Neuronal stem cell (in vitro differentiated cells): ENCODE measurements at regions not wholly inside any gene's neighbourhood (a gene's known extent, or its start where the extent isn't known, plus 50 kb on each side); places are given as distances from the start of the nearest gene placed in this dataset.

Source experiments
- DNase-seq: peaks from one replicate; pipeline ENCODE4 v3.0.0-alpha.2; 2013; ENCODE audit warnings: low spot score
- H2AFZ ChIP-seq: one replicate; pipeline ENCODE4 v1.6.1; 2013; ENCODE audit warnings: mild to moderate bottlenecking, low read length, inconsistent platforms
- H2AK5ac ChIP-seq: 2 replicates; pipeline ENCODE4 v1.6.1; 2013; ENCODE audit warnings: low read depth, mild to moderate bottlenecking, inconsistent platforms, low read length, moderate library complexity, mixed read lengths
- H2BK120ac ChIP-seq: 2 replicates; pipeline ENCODE4 v1.6.1; 2013; ENCODE audit warnings: low read depth, mild to moderate bottlenecking, inconsistent platforms, low read length, moderate library complexity, mixed read lengths
- H2BK12ac ChIP-seq: one replicate; pipeline ENCODE4 v1.6.1; 2013; ENCODE audit warnings: low read length, inconsistent platforms
- H2BK15ac ChIP-seq: 2 replicates; pipeline ENCODE4 v1.6.1; 2013; ENCODE audit warnings: mild to moderate bottlenecking, low read length, inconsistent platforms, mixed read lengths
- H2BK5ac ChIP-seq: one replicate; pipeline ENCODE4 v1.6.1; 2013; ENCODE audit warnings: inconsistent platforms, mild to moderate bottlenecking, low read length, moderate library complexity
- H3K14ac ChIP-seq: one replicate; pipeline ENCODE4 v1.6.1; 2013; ENCODE audit warnings: low read length, inconsistent platforms
- H3K18ac ChIP-seq: 2 replicates; pipeline ENCODE4 v1.6.1; 2013; ENCODE audit warnings: low read length, inconsistent platforms
- H3K23ac ChIP-seq: 2 replicates; pipeline ENCODE4 v1.6.1; 2013; ENCODE audit warnings: low read depth, mild to moderate bottlenecking, mixed read lengths, low read length, inconsistent platforms; ENCODE audit not compliant: poor library complexity
- H3K27ac ChIP-seq: replicated peaks from 3 replicates; pipeline ENCODE4 v1.5.1; 2013; ENCODE audit warnings: low read length, inconsistent platforms
- H3K27me3 ChIP-seq, 3 experiments: 2 replicates each; pipeline ENCODE4 v1.6.1; 2013; ENCODE audit warnings: low read length in 3 of 3, mild to moderate bottlenecking in 2 of 3, inconsistent platforms in 1 of 3, low read depth in 1 of 3, mixed read lengths in 1 of 3, moderate library complexity in 1 of 3; ENCODE audit not compliant: control insufficient read depth in 3 of 3, insufficient read depth in 3 of 3
- H3K36me3 ChIP-seq, 2 donors: replicated peaks in 1 of 2; 2 replicates each; pipeline ENCODE4 v1.6.1; 2013; ENCODE audit warnings: low read length in 2 of 2; ENCODE audit not compliant: control insufficient read depth in 2 of 2, insufficient read depth in 2 of 2
- H3K4ac ChIP-seq: 2 replicates; pipeline ENCODE4 v1.6.1; 2013; ENCODE audit warnings: inconsistent platforms, mild to moderate bottlenecking, low read length, moderate library complexity
- H3K4me1 ChIP-seq, 2 donors: 1 replicate in 1 of 2; 2 replicates in 1 of 2; pipeline ENCODE4 v1.6.1; 2013; ENCODE audit warnings: low read length in 2 of 2, low read depth in 1 of 2; ENCODE audit not compliant: control insufficient read depth in 2 of 2, insufficient read depth in 1 of 2
- H3K4me2 ChIP-seq: one replicate; pipeline ENCODE4 v1.6.1; 2013; ENCODE audit warnings: mild to moderate bottlenecking, low read length, inconsistent platforms; ENCODE audit not compliant: insufficient read depth, poor library complexity, severe bottlenecking
- H3K4me3 ChIP-seq, 2 donors: 2 replicates each; pipeline ENCODE4 v1.5.1; 2013; ENCODE audit warnings: low read length in 2 of 2, mild to moderate bottlenecking in 2 of 2, inconsistent platforms in 1 of 2, moderate library complexity in 1 of 2
- H3K79me1 ChIP-seq: one replicate; pipeline ENCODE4 v1.6.1; 2013; ENCODE audit warnings: low read depth, mild to moderate bottlenecking, inconsistent platforms, low read length, moderate library complexity
- H3K9ac ChIP-seq: one replicate; pipeline ENCODE4 v1.6.1; 2013; ENCODE audit warnings: mild to moderate bottlenecking, low read depth, low read length, inconsistent platforms; ENCODE audit not compliant: poor library complexity
- H3K9me3 ChIP-seq, 2 donors: replicated peaks in 1 of 2; 2 replicates each; pipeline versions ENCODE3 to v1.6.1; 2013; ENCODE audit warnings: low read length in 2 of 2, mild to moderate bottlenecking in 2 of 2, inconsistent platforms in 1 of 2, low read depth in 1 of 2, mixed read lengths in 1 of 2, moderate library complexity in 1 of 2; ENCODE audit not compliant: control insufficient read depth in 2 of 2, insufficient read depth in 1 of 2
- H4K8ac ChIP-seq: one replicate; pipeline ENCODE4 v1.6.1; 2013; ENCODE audit warnings: low read depth, mild to moderate bottlenecking, inconsistent platforms, low read length, moderate library complexity
- H4K91ac ChIP-seq: one replicate; pipeline ENCODE4 v1.6.1; 2013; ENCODE audit warnings: low read length, low read depth, mild to moderate bottlenecking, inconsistent platforms; ENCODE audit not compliant: poor library complexity
- WGBS, 2 donors: extraction: QIAGEN DNeasy Blood & Tissue Kit; methylation state at CpG; one replicate each; pipeline ENCODE4 v1.1.7; 2013; ENCODE audit warnings: missing lambda C conversion rate in 2 of 2, mixed read lengths in 1 of 2; ENCODE audit not compliant: insufficient read length in 2 of 2, insufficient replicate concordance in 1 of 2; ENCODE audit errors: extremely low coverage in 2 of 2; 5-methylcytosine and 5-hydroxymethylcytosine counted together

DNA sequence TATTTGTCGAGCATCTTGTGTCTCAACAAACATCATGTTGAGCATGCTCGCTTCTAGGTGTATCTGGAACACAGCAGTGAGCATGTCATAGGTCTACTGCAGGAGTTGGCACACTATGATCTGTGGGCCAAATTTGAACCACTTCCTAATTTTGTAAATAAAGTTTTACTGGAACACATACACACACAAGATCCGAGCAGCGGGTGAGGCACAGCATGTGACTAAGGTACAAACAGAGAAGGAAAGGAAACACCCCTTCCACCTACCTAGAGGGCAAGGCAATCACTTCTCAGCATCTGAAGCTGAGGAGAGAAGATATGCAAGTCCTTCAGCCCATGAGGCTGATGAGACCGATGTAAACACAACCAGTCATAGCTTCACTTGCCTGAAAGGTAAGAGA lies 200.4 kb downstream of the MED10 start:
- Histone ChIP-seq H4K91ac (no peak overlapping the region), H3K9me3 (peaks cover 0 to 2% of the 10 kb centered on the region in 2 donors), H3K36me3 (no peaks in the 10 kb centered on the region), H2BK5ac (no peak overlapping the region), H3K4me2 (no peak overlapping the region), H3K4ac (no peak overlapping the region), H3K4me1 (peaks cover 0 to 3% of the 10 kb centered on the region in 2 donors), H3K23ac (no peak overlapping the region), H2AK5ac (no peak overlapping the region), H2AFZ (no peak overlapping the region), H2BK12ac (no peak overlapping the region), H3K4me3 (no peak overlapping the region), H2BK120ac (no peak overlapping the region), H3K9ac (no peak overlapping the region), H3K14ac (no peak overlapping the region), H3K18ac (no peak overlapping the region), H3K79me1 (no peaks in the 10 kb centered on the region), H3K27ac (no peak overlapping the region), H4K8ac (no peak overlapping the region), H3K27me3 (no peaks in the 10 kb centered on the region), H2BK15ac (no peak overlapping the region)
- no CpG with 5 or more reads among the region's 5 CpGs for WGBS, 2 donors
- no peak for DNase-seq

GRCh38 chr5:6176102-6176693 lies 202.1 kb downstream of the MED10 start:
- Histone ChIP-seq H2BK120ac (no peak overlapping the region), H2AFZ (no peak overlapping the region), H3K23ac (no peak overlapping the region), H2BK12ac (no peak overlapping the region), H3K4me2 (no peak overlapping the region), H3K36me3 (no peaks in the 10 kb centered on the region), H3K27ac (no peak overlapping the region), H4K91ac (no peak overlapping the region), H3K9me3 (peaks cover 0 to 2% of the 10 kb centered on the region in 2 donors), H3K27me3 (no peaks in the 10 kb centered on the region), H2BK5ac (no peak overlapping the region), H3K79me1 (no peaks in the 10 kb centered on the region), H3K18ac (peak overlapping the region; percentile 86), H2AK5ac (no peak overlapping the region), H2BK15ac (no peak overlapping the region), H3K9ac (no peak overlapping the region), H3K4ac (no peak overlapping the region), H3K14ac (no peak overlapping the region), H3K4me1 (peaks cover 0 to 3% of the 10 kb centered on the region in 2 donors), H3K4me3 (no peak overlapping the region), H4K8ac (no peak overlapping the region)
- no CpG with 5 or more reads among the region's 5 CpGs for WGBS, 2 donors
- no peak for DNase-seq

- Histone ChIP-seq H2AFZ (no peak overlapping the region), H3K14ac (no peak overlapping the region), H2AK5ac (no peak overlapping the region), H3K4ac (no peak overlapping the region), H3K4me1 (no peaks in the 10 kb centered on the region), H3K4me2 (no peak overlapping the region), H2BK5ac (no peak overlapping the region), H3K79me1 (no peaks in the 10 kb centered on the region), H3K4me3 (no peak overlapping the region), H3K18ac (peak overlapping the region; percentile 4), H4K8ac (no peak overlapping the region), H3K36me3 (no peaks in the 10 kb centered on the region), H3K27me3 (no peaks in the 10 kb centered on the region), H3K9me3 (peaks cover 0 to 2% of the 10 kb centered on the region in 2 donors), H2BK120ac (no peak overlapping the region), H3K23ac (no peak overlapping the region), H2BK12ac (no peak overlapping the region), H3K27ac (no peak overlapping the region), H3K9ac (no peak overlapping the region), H2BK15ac (no peak overlapping the region), H4K91ac (no peak overlapping the region)
- no CpG with 5 or more reads among the region's 6 CpGs for WGBS, 2 donors
- DNase-seq: no peak
These were observed 203.0 kb downstream of the MED10 start for GRCh38 chr5:6175172-6175854.

GRCh38 chr5:6169660-6170059 lies 208.7 kb downstream of the MED10 start:
- no peak for DNase-seq
- Histone ChIP-seq H4K8ac (no peak overlapping the region), H3K9ac (no peak overlapping the region)

More at GRCh38 chr5:6169660-6170059, 208.7 kb downstream of the MED10 start:
- H3K79me1 ChIP-seq: no peaks in the 10 kb centered on the region
- H2AFZ ChIP-seq: no peak overlapping the region
- H2BK5ac ChIP-seq: no peak overlapping the region
- H4K91ac ChIP-seq: no peak overlapping the region
- H3K27ac ChIP-seq: no peak overlapping the region
- H3K4me2 ChIP-seq: no peak overlapping the region
- H3K27me3 ChIP-seq: no peaks in the 10 kb centered on the region
- no peaks in the 10 kb centered on the region for H3K4me1 ChIP-seq
- no peak overlapping the region for H3K18ac ChIP-seq
- no peaks in the 10 kb centered on the region for H3K9me3 ChIP-seq
- H2BK15ac ChIP-seq: no peak overlapping the region
- H2AK5ac ChIP-seq: no peak overlapping the region
- no peak overlapping the region for H3K4me3 ChIP-seq
- H3K23ac ChIP-seq: no peak overlapping the region
- no CpG with 5 or more reads among the region's 4 CpGs for WGBS, 2 donors
- H2BK120ac ChIP-seq: no peak overlapping the region
- no peak overlapping the region for H3K14ac ChIP-seq
- H3K36me3 ChIP-seq: no peaks in the 10 kb centered on the region
- H2BK12ac ChIP-seq: no peak overlapping the region
- no peak overlapping the region for H3K4ac ChIP-seq
